Keratinocyte (primary cell): ENCODE measurements at regions not wholly inside any gene's neighbourhood (a gene's known extent, or its start where the extent isn't known, plus 50 kb on each side); places are given as distances from the start of the nearest gene placed in this dataset.

Experiments
- EZH2 ChIP-seq: IDR thresholded peaks from one replicate; pipeline ENCODE4 v1.6.1; 2012; ENCODE audit warnings: inconsistent platforms, mild to moderate bottlenecking, low read length, moderate library complexity
- TF ChIP-seq, protein P1 (sequence below), 3 experiments: IDR thresholded peaks in 1 of 3; conservative IDR thresholded peaks in 1 of 3; optimal IDR thresholded peaks in 1 of 3; 2 replicates in 2 of 3; 3 replicates in 1 of 3; pipeline versions ENCODE3 to v1.5.1; 2011; ENCODE audit warnings: low read length in 3 of 3, mild to moderate bottlenecking in 3 of 3, moderate library complexity in 2 of 3, control low read depth in 1 of 3, inconsistent platforms in 1 of 3; ENCODE audit not compliant: insufficient read depth in 2 of 3; ENCODE audit errors: extremely low read depth in 1 of 3

GRCh38 chr3:59660376-59660775 lies 610.6 kb upstream of the CFAP20DC start:
- TF ChIP-seq, protein P1, sequence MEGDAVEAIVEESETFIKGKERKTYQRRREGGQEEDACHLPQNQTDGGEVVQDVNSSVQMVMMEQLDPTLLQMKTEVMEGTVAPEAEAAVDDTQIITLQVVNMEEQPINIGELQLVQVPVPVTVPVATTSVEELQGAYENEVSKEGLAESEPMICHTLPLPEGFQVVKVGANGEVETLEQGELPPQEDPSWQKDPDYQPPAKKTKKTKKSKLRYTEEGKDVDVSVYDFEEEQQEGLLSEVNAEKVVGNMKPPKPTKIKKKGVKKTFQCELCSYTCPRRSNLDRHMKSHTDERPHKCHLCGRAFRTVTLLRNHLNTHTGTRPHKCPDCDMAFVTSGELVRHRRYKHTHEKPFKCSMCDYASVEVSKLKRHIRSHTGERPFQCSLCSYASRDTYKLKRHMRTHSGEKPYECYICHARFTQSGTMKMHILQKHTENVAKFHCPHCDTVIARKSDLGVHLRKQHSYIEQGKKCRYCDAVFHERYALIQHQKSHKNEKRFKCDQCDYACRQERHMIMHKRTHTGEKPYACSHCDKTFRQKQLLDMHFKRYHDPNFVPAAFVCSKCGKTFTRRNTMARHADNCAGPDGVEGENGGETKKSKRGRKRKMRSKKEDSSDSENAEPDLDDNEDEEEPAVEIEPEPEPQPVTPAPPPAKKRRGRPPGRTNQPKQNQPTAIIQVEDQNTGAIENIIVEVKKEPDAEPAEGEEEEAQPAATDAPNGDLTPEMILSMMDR (optimal IDR thresholded peaks at IDR 0.05 in 1 of 3, IDR thresholded peaks at IDR 0.05 in 1 of 3, conservative IDR thresholded peaks at IDR 0.05 in 1 of 3; ENCODE audit: extremely low read depth in 1 of 3, insufficient read depth in 2 of 3, low read length in 3 of 3) = no peak
- TF ChIP-seq EZH2 = no peak
